DLD1 (cell line): ENCODE measurements at regions not wholly inside any gene's neighbourhood (a gene's known extent, or its start where the extent isn't known, plus 50 kb on each side); places are given as distances from the start of the nearest gene placed in this dataset.

Experiments used
- in situ Hi-C: cut with HindIII; loops from 2 replicates; pipeline ENCODE4 v1.10.0; 2017; ENCODE audit warnings: low sequenced_read_pairs

- in situ Hi-C loops = no loop called here
Measured at GRCh38 chr5:124399426-124399961, 346.9 kb downstream of the ZNF608 start.

- in situ Hi-C loops = no loop called here
Measured at GRCh38 chr5:124398460-124398859, 348.0 kb downstream of the ZNF608 start.

- in situ Hi-C loops = no loop called here
Measured at GRCh38 chr5:124397317-124397716, 349.1 kb downstream of the ZNF608 start.

GRCh38 chr5:124395926-124396325 lies 350.5 kb downstream of the ZNF608 start:
- in situ Hi-C loops = no loop called here

GRCh38 chr5:124395287-124395686 lies 351.2 kb downstream of the ZNF608 start:
- in situ Hi-C loops = no loop called here

- in situ Hi-C loops = no loop called here
Measured at GRCh38 chr5:124394700-124395245, 351.7 kb downstream of the ZNF608 start.

- in situ Hi-C loops = no loop called here
Measured at GRCh38 chr5:124393584-124394379, 352.7 kb downstream of the ZNF608 start.

- in situ Hi-C loops = no loop called here
Measured at GRCh38 chr5:124383693-124384092, 362.7 kb downstream of the ZNF608 start.

GRCh38 chr5:124377386-124377785 lies 369.1 kb downstream of the ZNF608 start:
- in situ Hi-C loops = no loop called here

GRCh38 chr5:124373883-124374282 lies 372.6 kb downstream of the ZNF608 start:
- in situ Hi-C loops = no loop called here

GRCh38 chr5:124372457-124372856 lies 374.0 kb downstream of the ZNF608 start:
- in situ Hi-C loops = no loop called here

GRCh38 chr5:124371111-124371706 lies 375.2 kb downstream of the ZNF608 start:
- in situ Hi-C loops = no loop called here

GRCh38 chr5:124370601-124371000 lies 375.8 kb downstream of the ZNF608 start:
- in situ Hi-C loops = no loop called here

- in situ Hi-C loops = no loop called here
Measured at GRCh38 chr5:124365361-124365801, 381.1 kb downstream of the ZNF608 start.

GRCh38 chr5:124355928-124356327 lies 390.5 kb downstream of the ZNF608 start:
- in situ Hi-C loops = no loop called here

GRCh38 chr5:124353016-124353415 lies 393.4 kb downstream of the ZNF608 start:
- in situ Hi-C loops = no loop called here

- in situ Hi-C loops = no loop called here
Measured at GRCh38 chr5:124352312-124352711, 394.1 kb downstream of the ZNF608 start.

- in situ Hi-C loops = no loop called here
Measured at GRCh38 chr5:124349931-124350330, 396.5 kb downstream of the ZNF608 start.

GRCh38 chr5:124343451-124343867 lies 403.0 kb downstream of the ZNF608 start:
- in situ Hi-C loops = no loop called here

- in situ Hi-C loops = no loop called here
Measured at GRCh38 chr5:124342986-124343385, 403.5 kb downstream of the ZNF608 start.

GRCh38 chr5:124342584-124342983 lies 403.9 kb downstream of the ZNF608 start:
- in situ Hi-C loops = no loop called here

- in situ Hi-C loops = no loop called here
Measured at GRCh38 chr5:124342027-124342471, 404.4 kb downstream of the ZNF608 start.
